Endodermal cell (in vitro differentiated cells): ENCODE measurements at regions not wholly inside any gene's neighbourhood (a gene's known extent, or its start where the extent isn't known, plus 50 kb on each side); places are given as distances from the start of the nearest gene placed in this dataset.
A peak's percentile ranks its signal among the peaks of the same experiment; 100 is the strongest.
"Not testable (repeated sequence)": the region's sequence is repeated elsewhere in the genome, so short reads cannot be mapped to it uniquely, and the experiment has no call there.

Experiments
- DNase-seq: peaks from one replicate; pipeline ENCODE4 v3.0.0-alpha.2; 2017
- H3K27ac ChIP-seq: 2 replicates; pipeline ENCODE4 v1.5.1; 2013; ENCODE audit warnings: mild to moderate bottlenecking, low read depth, low read length, moderate library complexity
- H3K27me3 ChIP-seq: 2 replicates; pipeline ENCODE4 v1.6.1; 2013; ENCODE audit warnings: mild to moderate bottlenecking, low read length, moderate library complexity; ENCODE audit not compliant: insufficient read depth, control insufficient read depth, poor library complexity, severe bottlenecking
- H3K36me3 ChIP-seq: 2 replicates; pipeline ENCODE4 v1.7.0; 2013; ENCODE audit warnings: mild to moderate bottlenecking, low read length, moderate library complexity; ENCODE audit not compliant: control insufficient read depth, insufficient read depth
- H3K4me1 ChIP-seq: one replicate; pipeline ENCODE4 v1.7.0; 2013; ENCODE audit warnings: low read length; ENCODE audit not compliant: control insufficient read depth, insufficient read depth
- H3K4me3 ChIP-seq: 2 replicates; pipeline ENCODE4 v1.5.1; 2013; ENCODE audit warnings: mild to moderate bottlenecking, low read length, moderate library complexity
- H3K9ac ChIP-seq: 2 replicates; pipeline ENCODE4 v1.6.1; 2013; ENCODE audit warnings: mild to moderate bottlenecking, low read length, moderate library complexity; ENCODE audit not compliant: poor library complexity, severe bottlenecking; ENCODE audit errors: extremely low read depth
- H3K9me3 ChIP-seq: 2 replicates; pipeline ENCODE4 v1.6.1; 2013; ENCODE audit warnings: mild to moderate bottlenecking, low read length, moderate library complexity; ENCODE audit not compliant: control insufficient read depth
- H3K27ac Mint-ChIP-seq: 2 replicates; pipeline ENCODE4 v1.8.0; 2020; ENCODE audit warnings: mixed read lengths
- H3K27me3 Mint-ChIP-seq: 2 replicates; pipeline ENCODE4 v1.8.0; 2021; ENCODE audit warnings: mild to moderate bottlenecking, mixed read lengths; ENCODE audit not compliant: insufficient read depth
- H3K36me3 Mint-ChIP-seq: 2 replicates; pipeline ENCODE4 v1.8.0; 2020; ENCODE audit warnings: low read depth, mixed read lengths
- H3K4me1 Mint-ChIP-seq: 2 replicates; pipeline ENCODE4 v1.8.0; 2020; ENCODE audit warnings: mixed read lengths
- H3K4me3 Mint-ChIP-seq: 2 replicates; pipeline ENCODE4 v1.8.0; 2020; ENCODE audit warnings: mild to moderate bottlenecking, moderate library complexity, mixed read lengths
- H3K9me3 Mint-ChIP-seq: 2 replicates; pipeline ENCODE4 v1.8.0; 2020; ENCODE audit warnings: mild to moderate bottlenecking, mixed read lengths
- CTCF ChIP-seq: fragments of 200-600 bp; sonication (generic); conservative IDR thresholded peaks from 2 replicates; pipeline ENCODE4 v1.5.0; 2021; ENCODE audit warnings: antibody characterized with exemption, mild to moderate bottlenecking
- WGBS, 2 experiments: methylation state at CpG; one replicate each; pipeline versions ENCODE4 v1.1.5 to v1.1.7; 2013; ENCODE audit warnings: missing lambda C conversion rate in 2 of 2, mixed read lengths in 1 of 2; ENCODE audit not compliant: insufficient coverage in 1 of 2, insufficient read length in 1 of 2; 5-methylcytosine and 5-hydroxymethylcytosine counted together

- H3K27me3 ChIP-seq, H3K27ac Mint-ChIP-seq, H3K4me1 Mint-ChIP-seq, H3K36me3 ChIP-seq, H3K4me1 ChIP-seq, H3K27me3 Mint-ChIP-seq, H3K27ac ChIP-seq, H3K9me3 ChIP-seq, H3K4me3 ChIP-seq, H3K9me3 Mint-ChIP-seq, H3K36me3 Mint-ChIP-seq, H3K9ac ChIP-seq: not testable (repeated sequence)
- 28% methylated on average over 9 of the region's 19 CpGs; no CpG with 5 or more reads in 1 of the 2 experiments for WGBS, 2 experiments
- peak; percentile 76 for TF ChIP-seq CTCF
- peak; percentile 44 for DNase-seq
- H3K4me3 Mint-ChIP-seq = peak overlapping the region; percentile 33
These were observed 214.4 kb downstream of the NPIPA7 start for GRCh38 chr16:16593156-16593863.

GRCh38 chr16:16595029-16595718 lies 216.2 kb downstream of the NPIPA7 start:
- not testable (repeated sequence) for H3K4me1 Mint-ChIP-seq, H3K27me3 Mint-ChIP-seq, H3K36me3 Mint-ChIP-seq, H3K27me3 ChIP-seq, H3K36me3 ChIP-seq, H3K27ac Mint-ChIP-seq, H3K9me3 ChIP-seq, H3K4me1 ChIP-seq, H3K27ac ChIP-seq, H3K4me3 Mint-ChIP-seq, H3K4me3 ChIP-seq, H3K9me3 Mint-ChIP-seq, H3K9ac ChIP-seq, DNase-seq
- WGBS, 2 experiments = 100% methylated on average over 1 of the region's 10 CpGs; no CpG with 5 or more reads in 1 of the 2 experiments

- H3K36me3 Mint-ChIP-seq, H3K9ac ChIP-seq, H3K4me3 ChIP-seq, H3K27ac Mint-ChIP-seq, H3K27me3 ChIP-seq, H3K4me1 ChIP-seq, H3K9me3 Mint-ChIP-seq, H3K27ac ChIP-seq, DNase-seq, H3K36me3 ChIP-seq, H3K4me1 Mint-ChIP-seq, H3K4me3 Mint-ChIP-seq, H3K9me3 ChIP-seq, H3K27me3 Mint-ChIP-seq: not testable (repeated sequence)
- WGBS, 2 experiments = 63% methylated on average over 1 of the region's 4 CpGs; no CpG with 5 or more reads in 1 of the 2 experiments
These were observed 222.3 kb downstream of the NPIPA7 start for GRCh38 chr16:16601239-16601638.

GRCh38 chr16:16607401-16608082 lies 228.6 kb downstream of the NPIPA7 start:
- not testable (repeated sequence) for H3K36me3 Mint-ChIP-seq, H3K4me3 ChIP-seq, DNase-seq, H3K27me3 Mint-ChIP-seq, H3K9ac ChIP-seq, H3K27ac ChIP-seq, H3K36me3 ChIP-seq, H3K27ac Mint-ChIP-seq, H3K4me3 Mint-ChIP-seq, H3K9me3 Mint-ChIP-seq, H3K4me1 ChIP-seq, H3K27me3 ChIP-seq, H3K9me3 ChIP-seq, H3K4me1 Mint-ChIP-seq
- WGBS, 2 experiments = 70% methylated on average over 2 of the region's 8 CpGs; no CpG with 5 or more reads in 1 of the 2 experiments

GRCh38 chr16:16609627-16610026 lies 230.7 kb downstream of the NPIPA7 start:
- not testable (repeated sequence) for H3K4me1 ChIP-seq, H3K27ac ChIP-seq, H3K36me3 Mint-ChIP-seq, DNase-seq, H3K27me3 ChIP-seq, H3K27me3 Mint-ChIP-seq, H3K36me3 ChIP-seq, H3K9me3 ChIP-seq, H3K27ac Mint-ChIP-seq, H3K9me3 Mint-ChIP-seq, H3K9ac ChIP-seq, H3K4me3 ChIP-seq, H3K4me1 Mint-ChIP-seq, H3K4me3 Mint-ChIP-seq
- 89 to 93% methylated on average over 4 to 6 of the region's 6 CpGs for WGBS, 2 experiments

GRCh38 chr16:16610389-16610967 lies 231.5 kb downstream of the NPIPA7 start:
- DNase-seq = peak; percentile 27
- not testable (repeated sequence) for H3K9ac ChIP-seq, H3K36me3 Mint-ChIP-seq, H3K27ac ChIP-seq, H3K4me3 ChIP-seq, H3K4me1 ChIP-seq, H3K27ac Mint-ChIP-seq, H3K4me3 Mint-ChIP-seq, H3K9me3 Mint-ChIP-seq, H3K4me1 Mint-ChIP-seq, H3K9me3 ChIP-seq, H3K27me3 ChIP-seq, H3K27me3 Mint-ChIP-seq, H3K36me3 ChIP-seq
- 65% methylated on average over 4 of the region's 10 CpGs; no CpG with 5 or more reads in 1 of the 2 experiments for WGBS, 2 experiments
